OCI-LY1 (cell line): ENCODE measurements at regions not wholly inside any gene's neighbourhood (a gene's known extent, or its start where the extent isn't known, plus 50 kb on each side); places are given as distances from the start of the nearest gene placed in this dataset.

ENCODE experiments used
- H2AFZ ChIP-seq: fragments of 200-600 bp; sonication (generic), shearing (Covaris generic); 2 replicates; pipeline ENCODE4 v1.6.0; 2014; ENCODE audit warnings: antibody characterized with exemption, mild to moderate bottlenecking, low read length
- H3F3A ChIP-seq: fragments of 200-600 bp; sonication (generic), shearing (Covaris generic); 2 replicates; pipeline ENCODE4 v1.6.0; 2014; ENCODE audit warnings: mild to moderate bottlenecking, antibody characterized with exemption, low read length, moderate library complexity; ENCODE audit not compliant: insufficient read depth
- H3K27ac ChIP-seq: fragments of 200-600 bp; sonication (generic); 2 replicates; pipeline ENCODE4 v1.5.1; 2014; ENCODE audit warnings: low read length, mixed run types, mild to moderate bottlenecking, low read depth; ENCODE audit not compliant: poor library complexity, severe bottlenecking
- H3K27me3 ChIP-seq: fragments of 200-600 bp; sonication (generic); 2 replicates; pipeline ENCODE4 v1.6.0; 2014; ENCODE audit warnings: antibody characterized with exemption, mild to moderate bottlenecking, low read length, moderate library complexity; ENCODE audit not compliant: insufficient read depth
- H3K36me3 ChIP-seq: fragments of 200-600 bp; sonication (generic); 2 replicates; pipeline ENCODE4 v1.6.1; 2014; ENCODE audit warnings: mild to moderate bottlenecking, antibody characterized with exemption, low read length, moderate library complexity, mixed read lengths; ENCODE audit not compliant: insufficient read depth
- H3K4me1 ChIP-seq: fragments of 200-600 bp; sonication (generic); 2 replicates; pipeline ENCODE4 v1.5.1; 2014; ENCODE audit warnings: mild to moderate bottlenecking, low read length, moderate library complexity; ENCODE audit not compliant: insufficient read depth, severe bottlenecking
- H3K4me2 ChIP-seq: fragments of 200-600 bp; sonication (generic), shearing (Covaris generic); 2 replicates; pipeline ENCODE4 v1.6.1; 2014; ENCODE audit warnings: low read length
- H3K4me3 ChIP-seq: fragments of 200-600 bp; sonication (generic); 2 replicates; pipeline ENCODE4 v1.5.1; 2014; ENCODE audit warnings: low read length, low read depth, mild to moderate bottlenecking, mixed read lengths; ENCODE audit not compliant: poor library complexity, severe bottlenecking
- H3K79me2 ChIP-seq: fragments of 200-600 bp; shearing (Covaris generic); 2 replicates; pipeline ENCODE4 v1.6.1; 2016; ENCODE audit warnings: mixed run types, low read length, mixed read lengths; ENCODE audit not compliant: insufficient read depth
- H3K9ac ChIP-seq: fragments of 200-600 bp; sonication (generic), shearing (Covaris generic); 2 replicates; pipeline ENCODE4 v1.6.1; 2014; ENCODE audit warnings: mild to moderate bottlenecking, low read length, mixed read lengths
- H3K9me2 ChIP-seq: fragments of 200-600 bp; sonication (generic), shearing (Covaris generic); 2 replicates; pipeline ENCODE4 v1.6.1; 2014; ENCODE audit warnings: low read depth, mild to moderate bottlenecking, low read length, mixed read lengths
- H3K9me3 ChIP-seq: fragments of 200-600 bp; shearing (Covaris generic); 2 replicates; pipeline ENCODE4 v1.6.1; 2014; ENCODE audit warnings: low read length, mixed read lengths
- H4K20me1 ChIP-seq: fragments of 200-600 bp; sonication (generic), shearing (Covaris generic); 2 replicates; pipeline ENCODE4 v1.6.0; 2016; ENCODE audit warnings: mild to moderate bottlenecking, low read length; ENCODE audit not compliant: insufficient read depth
- CTCF ChIP-seq: fragments of 200-600 bp; sonication (generic), shearing (Covaris generic); IDR thresholded peaks from 2 replicates; pipeline ENCODE4 v1.5.1; 2017; ENCODE audit warnings: mild to moderate bottlenecking, antibody characterized with exemption, low read length, moderate library complexity, mixed read lengths
- EZH2 ChIP-seq: fragments of 200-600 bp; sonication (generic), shearing (Covaris generic); IDR thresholded peaks from 2 replicates; pipeline ENCODE4 v1.8.0; 2017; ENCODE audit warnings: borderline replicate concordance, mixed run types, mild to moderate bottlenecking, antibody characterized with exemption, low read length, moderate library complexity, mixed read lengths

GRCh38 chr3:191753196-191753595 is 292.2 kb downstream of the PYDC2 start:
- H3K9me3 ChIP-seq = no peaks in the 10 kb centered on the region
- no peak overlapping the region for H3K27ac ChIP-seq
- no peaks in the 10 kb centered on the region for H3F3A ChIP-seq
- no peak overlapping the region for H3K4me2 ChIP-seq
- no peaks in the 10 kb centered on the region for H3K36me3 ChIP-seq
- H3K4me1 ChIP-seq = no peaks in the 10 kb centered on the region
- no peaks in the 10 kb centered on the region for H3K9me2 ChIP-seq
- H3K4me3 ChIP-seq = no peak overlapping the region
- H2AFZ ChIP-seq = no peak overlapping the region
- no peaks in the 10 kb centered on the region for H3K79me2 ChIP-seq
- no peaks in the 10 kb centered on the region for H3K27me3 ChIP-seq
- TF ChIP-seq CTCF = no peak
- no peak for TF ChIP-seq EZH2
- H3K9ac ChIP-seq = no peak overlapping the region
- H4K20me1 ChIP-seq = no peaks in the 10 kb centered on the region

- Histone ChIP-seq H3K27me3 (no peaks in the 10 kb centered on the region), H3K4me2 (no peak overlapping the region), H2AFZ (no peak overlapping the region), H3K9me3 (no peaks in the 10 kb centered on the region), H3K4me1 (no peaks in the 10 kb centered on the region), H3K4me3 (no peak overlapping the region), H3F3A (no peaks in the 10 kb centered on the region), H4K20me1 (no peaks in the 10 kb centered on the region), H3K9me2 (no peaks in the 10 kb centered on the region), H3K79me2 (no peaks in the 10 kb centered on the region), H3K36me3 (no peaks in the 10 kb centered on the region), H3K9ac (no peak overlapping the region), H3K27ac (no peak overlapping the region)
- no peak for TF ChIP-seq EZH2
- TF ChIP-seq CTCF = no peak
These were observed 300.9 kb downstream of the PYDC2 start for GRCh38 chr3:191761906-191762305.

- no peaks in the 10 kb centered on the region for H4K20me1 ChIP-seq
- H3K4me3 ChIP-seq = no peak overlapping the region
- no peak overlapping the region for H2AFZ ChIP-seq
- H3K4me2 ChIP-seq = no peak overlapping the region
- no peaks in the 10 kb centered on the region for H3K9me3 ChIP-seq
- H3K4me1 ChIP-seq = no peaks in the 10 kb centered on the region
- no peak overlapping the region for H3K27ac ChIP-seq
- TF ChIP-seq CTCF (no peak), EZH2 (no peak)
- H3K36me3 ChIP-seq = no peaks in the 10 kb centered on the region
- no peaks in the 10 kb centered on the region for H3K27me3 ChIP-seq
- H3K79me2 ChIP-seq = no peaks in the 10 kb centered on the region
- no peak overlapping the region for H3K9ac ChIP-seq
- H3F3A ChIP-seq = no peaks in the 10 kb centered on the region
- no peaks in the 10 kb centered on the region for H3K9me2 ChIP-seq
These were observed 301.5 kb downstream of the PYDC2 start for GRCh38 chr3:191762323-191762960.
